ENCODE measurements at regions not wholly inside any gene's neighbourhood (a gene's known extent, or its start where the extent isn't known, plus 50 kb on each side); places are given as distances from the start of the nearest gene placed in this dataset.

DNA sequence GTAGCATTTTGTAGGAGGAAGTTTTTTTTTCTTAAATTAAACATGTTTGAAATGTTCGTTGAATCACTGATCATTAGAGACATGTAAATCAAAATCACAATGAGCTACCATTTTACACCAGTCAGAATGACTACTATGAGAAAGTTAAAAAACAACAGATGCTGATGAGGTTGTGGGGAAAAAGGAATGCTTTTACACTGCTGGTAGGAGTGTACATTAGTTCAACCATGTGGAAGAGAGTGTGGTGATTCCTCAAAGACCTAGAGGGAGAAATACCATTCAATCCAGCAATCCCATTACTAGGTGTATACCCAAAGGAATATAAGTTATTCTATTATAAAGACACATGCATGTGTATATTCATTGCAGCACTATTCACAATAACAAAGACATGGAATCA, 122.0 kb upstream of the ARGLU1 start:
- no peaks in the 10 kb centered on the region for H3K9me3 Mint-ChIP-seq
- no peaks in the 10 kb centered on the region for H3K27me3 Mint-ChIP-seq
- H3K27ac Mint-ChIP-seq: no peak overlapping the region
- POLR2A ChIA-PET: no interaction called here
- H3K4me1 Mint-ChIP-seq: no peaks in the 10 kb centered on the region
- no peak for DNase-seq
- CTCF ChIA-PET: no interaction called here
- no peaks in the 10 kb centered on the region for H3K36me3 Mint-ChIP-seq (ENCODE audit: low read depth)
- H3K4me3 Mint-ChIP-seq: no peak overlapping the region

DNA sequence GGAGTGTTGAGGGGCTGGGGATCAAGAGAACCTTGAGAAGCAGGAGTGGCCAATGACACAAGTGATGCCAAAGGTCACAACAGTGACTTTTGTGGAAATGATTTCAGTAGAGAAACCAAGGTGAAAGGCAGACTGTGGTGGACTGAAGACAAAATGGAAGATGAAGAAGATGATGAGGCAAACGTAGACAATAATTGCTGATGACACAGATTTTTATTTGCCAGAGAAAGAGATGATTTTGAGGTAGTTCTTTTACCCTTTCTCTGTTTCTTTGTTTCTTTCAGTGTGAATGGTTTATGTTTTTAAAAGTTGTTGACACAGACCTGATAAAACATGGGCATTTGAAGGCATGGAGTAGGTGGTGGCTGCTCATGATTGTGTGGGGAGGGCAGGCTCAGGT, 121.0 kb upstream of the ARGLU1 start:
- H3K27ac Mint-ChIP-seq: no peak overlapping the region
- ChIA-PET POLR2A (no interaction called here), CTCF (no interaction called here)
- H3K4me3 Mint-ChIP-seq: no peak overlapping the region
- DNase-seq: no peak
- H3K9me3 Mint-ChIP-seq: no peaks in the 10 kb centered on the region
- H3K27me3 Mint-ChIP-seq: no peaks in the 10 kb centered on the region
- no peaks in the 10 kb centered on the region for H3K4me1 Mint-ChIP-seq
- H3K36me3 Mint-ChIP-seq (ENCODE audit: low read depth): no peaks in the 10 kb centered on the region

DNA sequence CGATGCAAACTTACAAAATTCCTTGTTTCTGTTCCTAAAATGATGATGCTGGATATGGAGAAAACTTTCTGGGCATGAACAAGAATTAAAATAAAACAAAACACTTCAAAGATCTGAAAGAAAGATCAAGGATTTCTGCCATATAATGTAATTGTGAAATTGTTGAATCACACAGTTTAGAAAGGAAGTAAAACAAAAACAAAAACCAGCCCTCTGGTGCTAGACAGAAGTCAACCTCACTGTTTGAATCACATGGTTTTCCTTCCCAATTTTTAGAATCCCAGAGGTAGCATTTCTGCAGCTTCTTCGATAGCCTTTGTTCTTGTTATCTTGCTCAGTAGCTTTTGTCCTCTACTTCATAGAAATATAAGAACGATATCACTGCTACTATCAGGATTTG, 118.2 kb upstream of the ARGLU1 start:
- H3K9me3 Mint-ChIP-seq: no peaks in the 10 kb centered on the region
- ChIA-PET CTCF (no interaction called here), POLR2A (interaction anchor here (0.7 kb wide), 1 partner anchor 76 kb away, joined by 3 read pairs; no protein-coding TSS in a partner anchor)
- no peak overlapping the region for H3K27ac Mint-ChIP-seq
- no peaks in the 10 kb centered on the region for H3K36me3 Mint-ChIP-seq (ENCODE audit: low read depth)
- no peak overlapping the region for H3K4me3 Mint-ChIP-seq
- H3K27me3 Mint-ChIP-seq: no peaks in the 10 kb centered on the region
- DNase-seq: no peak
- H3K4me1 Mint-ChIP-seq: no peaks in the 10 kb centered on the region

DNA sequence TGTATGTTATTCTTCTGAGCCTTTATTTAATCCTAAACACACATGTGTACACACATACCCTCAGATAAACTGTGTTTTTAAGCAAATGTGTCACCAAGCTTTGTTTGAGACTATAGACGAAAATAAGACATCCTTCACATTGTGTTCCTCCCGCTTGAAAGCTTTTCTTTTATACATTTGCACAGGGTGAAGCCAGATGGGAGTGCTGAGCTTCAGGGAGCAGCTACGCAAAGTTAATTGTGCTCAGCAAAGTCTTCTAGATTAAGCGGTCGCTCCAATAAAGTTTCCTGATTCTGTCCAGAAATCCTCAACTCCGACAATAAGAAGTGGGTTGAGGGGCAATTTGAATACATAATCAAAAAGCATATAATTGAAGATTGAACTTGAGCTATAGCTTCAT, 117.2 kb upstream of the ARGLU1 start:
- no peaks in the 10 kb centered on the region for H3K27me3 Mint-ChIP-seq
- no peak overlapping the region for H3K4me3 Mint-ChIP-seq
- ChIA-PET POLR2A (no interaction called here), CTCF (no interaction called here)
- H3K27ac Mint-ChIP-seq: no peak overlapping the region
- no peaks in the 10 kb centered on the region for H3K36me3 Mint-ChIP-seq (ENCODE audit: low read depth)
- DNase-seq: no peak
- H3K9me3 Mint-ChIP-seq: no peaks in the 10 kb centered on the region
- H3K4me1 Mint-ChIP-seq: no peaks in the 10 kb centered on the region

DNA sequence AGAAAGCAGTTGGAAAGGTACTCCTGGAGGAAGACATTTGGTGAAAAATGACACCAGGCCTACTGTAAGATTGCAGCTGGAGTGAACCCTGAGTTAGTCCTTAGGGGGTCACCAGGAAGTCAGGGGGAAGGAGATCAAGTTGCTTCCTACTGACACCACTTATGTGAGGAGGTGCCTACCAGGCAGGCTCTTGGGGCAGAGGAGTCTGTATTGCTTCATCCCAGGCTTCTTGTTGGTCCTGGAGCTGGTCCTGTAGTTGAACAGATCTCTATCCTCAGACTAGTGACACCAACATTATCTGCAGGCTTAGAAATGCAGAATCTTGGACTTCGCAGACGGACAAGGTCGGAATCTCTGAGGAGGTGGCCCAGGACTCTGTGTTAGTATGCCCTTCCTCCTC, 116.0 kb upstream of the ARGLU1 start:
- H3K9me3 Mint-ChIP-seq: no peaks in the 10 kb centered on the region
- no peak for DNase-seq
- ChIA-PET CTCF (no interaction called here), POLR2A (no interaction called here)
- no peak overlapping the region for H3K27ac Mint-ChIP-seq
- H3K4me1 Mint-ChIP-seq: no peaks in the 10 kb centered on the region
- H3K36me3 Mint-ChIP-seq (ENCODE audit: low read depth): no peaks in the 10 kb centered on the region
- no peak overlapping the region for H3K4me3 Mint-ChIP-seq
- no peaks in the 10 kb centered on the region for H3K27me3 Mint-ChIP-seq

DNA sequence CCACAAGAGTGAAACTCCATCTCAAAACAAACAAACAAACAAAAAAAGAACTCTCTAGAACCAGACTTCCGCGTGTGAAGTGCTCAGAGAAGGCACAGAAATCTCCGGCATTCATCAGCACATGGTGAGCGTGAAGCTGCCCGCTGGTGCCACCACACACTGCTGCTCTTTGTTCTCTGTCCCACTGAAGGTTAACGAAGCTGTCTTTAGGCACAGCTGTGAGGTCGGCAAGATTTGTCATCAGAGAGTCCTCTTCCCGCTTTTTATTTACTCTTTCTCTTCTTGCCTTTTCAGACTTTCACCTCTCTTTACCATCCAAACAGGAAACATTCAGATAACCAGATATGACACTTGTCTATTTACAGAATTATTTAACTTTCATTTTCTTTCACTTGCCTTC, 115.2 kb upstream of the ARGLU1 start:
- no peaks in the 10 kb centered on the region for H3K4me1 Mint-ChIP-seq
- H3K27ac Mint-ChIP-seq: no peak overlapping the region
- no peaks in the 10 kb centered on the region for H3K27me3 Mint-ChIP-seq
- no peak overlapping the region for H3K4me3 Mint-ChIP-seq
- DNase-seq: no peak
- POLR2A ChIA-PET: no interaction called here
- H3K36me3 Mint-ChIP-seq (ENCODE audit: low read depth): no peaks in the 10 kb centered on the region
- no peaks in the 10 kb centered on the region for H3K9me3 Mint-ChIP-seq
- CTCF ChIA-PET: no interaction called here

DNA sequence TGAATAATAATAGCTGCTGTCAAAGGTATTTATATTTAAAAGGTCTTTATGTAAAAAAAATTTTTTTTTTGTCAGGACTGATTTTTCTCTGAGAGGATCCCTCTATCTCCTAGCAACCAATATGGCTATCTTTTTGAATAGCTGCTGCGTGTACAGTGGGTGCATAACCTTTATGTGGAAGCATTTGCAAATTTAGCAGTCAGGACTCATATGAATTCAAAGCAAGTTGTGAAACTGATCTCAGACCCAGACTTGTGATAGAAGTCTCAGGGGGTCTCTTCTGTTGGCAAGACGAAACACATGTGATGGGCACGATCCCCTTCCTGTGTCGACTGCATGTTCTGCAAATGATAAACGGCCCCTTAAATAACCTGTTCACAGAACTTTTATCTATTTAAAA, 114.1 kb upstream of the ARGLU1 start:
- ChIA-PET POLR2A (no interaction called here), CTCF (no interaction called here)
- no peak for DNase-seq
- Mint-ChIP-seq H3K27me3 (no peaks in the 10 kb centered on the region), H3K36me3 (ENCODE audit: low read depth) (no peaks in the 10 kb centered on the region), H3K9me3 (no peaks in the 10 kb centered on the region), H3K4me3 (no peak overlapping the region), H3K4me1 (no peaks in the 10 kb centered on the region), H3K27ac (no peak overlapping the region)

DNA sequence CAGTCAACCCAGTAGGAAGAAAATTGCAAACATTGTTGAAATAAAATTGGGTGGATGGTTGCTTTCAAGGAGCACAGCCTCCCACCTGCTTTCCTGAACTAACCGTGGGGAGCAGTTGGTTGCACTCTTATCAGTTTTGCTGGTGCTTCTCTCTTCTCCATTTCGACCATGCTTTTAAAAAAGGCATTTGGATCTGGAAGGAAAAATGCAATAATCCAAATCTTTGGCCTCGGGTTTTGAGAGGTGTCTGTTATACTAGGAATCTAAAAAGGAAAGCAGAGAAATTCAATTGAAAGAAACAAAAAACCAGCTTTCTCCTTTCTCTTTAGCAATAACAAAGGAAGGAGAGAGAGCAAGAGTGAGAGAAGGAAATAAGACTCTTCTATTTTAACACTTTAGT, 113.6 kb upstream of the ARGLU1 start:
- ChIA-PET POLR2A (no interaction called here), CTCF (no interaction called here)
- no peak overlapping the region for H3K27ac Mint-ChIP-seq
- no peaks in the 10 kb centered on the region for H3K36me3 Mint-ChIP-seq (ENCODE audit: low read depth)
- no peak overlapping the region for H3K4me3 Mint-ChIP-seq
- no peak for DNase-seq
- H3K4me1 Mint-ChIP-seq: no peaks in the 10 kb centered on the region
- H3K27me3 Mint-ChIP-seq: no peaks in the 10 kb centered on the region
- H3K9me3 Mint-ChIP-seq: no peaks in the 10 kb centered on the region

DNA sequence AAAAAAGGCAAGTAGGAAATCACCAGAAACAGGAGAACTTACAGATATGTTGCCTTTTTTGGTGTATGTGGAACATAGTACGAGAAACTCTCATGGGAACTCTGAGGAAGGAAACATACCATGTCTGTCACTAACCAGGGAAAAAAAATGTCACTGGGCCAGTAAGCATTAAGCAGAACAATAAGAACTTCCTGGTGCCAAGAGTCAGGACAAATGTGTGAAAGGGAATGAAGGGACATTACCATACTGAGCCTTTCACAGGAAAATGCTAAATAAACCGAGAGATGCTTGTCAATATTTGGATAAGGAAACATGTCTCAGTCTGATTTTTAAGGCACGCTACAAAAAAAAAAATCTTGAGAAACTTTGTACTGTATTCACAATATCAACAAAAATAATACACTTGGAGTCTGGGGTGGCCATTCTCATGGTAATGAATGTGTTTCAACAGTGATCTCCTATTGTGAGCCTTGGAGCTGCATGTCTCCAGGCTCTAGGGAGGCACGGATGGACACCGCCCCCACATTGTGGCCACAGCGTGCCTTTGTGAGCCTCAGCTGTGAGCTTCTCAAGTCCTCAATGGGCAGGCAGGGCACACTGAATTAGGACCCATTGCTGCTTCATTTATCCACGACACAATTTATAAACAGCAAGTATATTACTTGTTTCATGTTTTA, 113.0 kb upstream of the ARGLU1 start:
- CTCF ChIA-PET: no interaction called here
- Mint-ChIP-seq H3K27ac (no peak overlapping the region), H3K4me1 (no peaks in the 10 kb centered on the region), H3K27me3 (no peaks in the 10 kb centered on the region), H3K4me3 (no peak overlapping the region), H3K36me3 (ENCODE audit: low read depth) (no peaks in the 10 kb centered on the region), H3K9me3 (no peaks in the 10 kb centered on the region)
- POLR2A ChIA-PET: no interaction called here
- no peak for DNase-seq

DNA sequence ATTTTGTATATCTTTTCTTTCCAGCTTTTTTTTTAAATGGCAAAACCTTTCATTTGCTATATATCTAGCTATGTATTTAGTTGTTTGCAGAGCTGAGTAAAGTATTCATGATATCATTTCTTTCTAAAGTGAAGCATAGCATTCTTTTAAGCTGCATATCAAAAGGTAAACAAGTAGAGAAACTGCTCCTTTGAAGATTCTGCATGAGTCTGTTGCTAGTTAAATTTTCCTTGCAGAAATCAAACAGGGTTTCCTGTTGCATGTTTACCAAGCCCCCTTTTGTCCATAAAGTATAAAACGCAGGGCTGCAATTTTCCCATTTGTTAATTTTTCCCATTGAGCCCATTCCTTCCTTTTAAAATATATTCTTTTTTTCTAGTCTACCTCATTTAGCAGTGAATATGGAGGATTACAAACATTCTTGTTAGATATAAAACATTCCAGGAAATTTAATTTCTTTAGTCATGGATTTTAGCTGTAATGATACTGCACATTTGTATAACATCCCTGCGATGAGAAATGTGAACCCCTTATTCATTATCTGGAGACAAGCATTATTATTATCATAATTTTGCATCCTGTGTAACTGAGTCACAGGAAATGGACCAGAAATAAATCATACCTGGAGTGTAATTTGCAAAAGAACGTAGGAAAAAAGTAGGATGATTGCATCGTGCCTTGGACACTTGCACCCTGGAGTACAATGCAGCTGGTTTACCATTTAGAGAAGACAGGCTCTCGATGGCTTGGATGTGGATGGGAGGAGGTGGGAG, 110.9 kb upstream of the ARGLU1 start:
- Mint-ChIP-seq H3K4me1 (no peaks in the 10 kb centered on the region), H3K36me3 (ENCODE audit: low read depth) (no peaks in the 10 kb centered on the region), H3K4me3 (no peak overlapping the region), H3K27ac (no peak overlapping the region), H3K27me3 (no peaks in the 10 kb centered on the region), H3K9me3 (no peaks in the 10 kb centered on the region)
- no peak for DNase-seq
- POLR2A ChIA-PET: no interaction called here
- CTCF ChIA-PET: interaction anchor here (1.5 kb wide), 1 partner anchor 17 kb away, joined by 3 read pairs; no protein-coding TSS in a partner anchor

DNA sequence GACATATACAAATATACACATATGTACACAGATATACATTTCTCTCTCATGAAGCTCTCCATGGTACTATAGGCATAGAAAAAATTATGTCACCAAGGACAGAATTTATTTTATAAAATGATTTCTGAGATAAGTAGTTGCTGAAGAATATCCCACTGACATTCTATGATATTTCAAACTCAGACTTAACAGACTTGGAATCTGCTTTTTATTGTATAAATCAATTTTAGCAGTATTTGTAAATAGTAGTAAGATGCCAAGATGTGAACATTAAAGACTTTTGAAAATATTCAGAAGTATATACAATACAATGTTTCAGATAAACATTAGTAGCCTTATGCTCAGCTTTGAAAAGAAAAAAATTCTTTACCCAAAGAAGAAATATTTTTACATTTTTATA, 107.4 kb upstream of the ARGLU1 start:
- Mint-ChIP-seq H3K4me3 (no peak overlapping the region), H3K9me3 (no peaks in the 10 kb centered on the region), H3K4me1 (no peaks in the 10 kb centered on the region), H3K36me3 (ENCODE audit: low read depth) (no peaks in the 10 kb centered on the region), H3K27ac (no peak overlapping the region), H3K27me3 (no peaks in the 10 kb centered on the region)
- ChIA-PET POLR2A (no interaction called here), CTCF (no interaction called here)
- no peak for DNase-seq

DNA sequence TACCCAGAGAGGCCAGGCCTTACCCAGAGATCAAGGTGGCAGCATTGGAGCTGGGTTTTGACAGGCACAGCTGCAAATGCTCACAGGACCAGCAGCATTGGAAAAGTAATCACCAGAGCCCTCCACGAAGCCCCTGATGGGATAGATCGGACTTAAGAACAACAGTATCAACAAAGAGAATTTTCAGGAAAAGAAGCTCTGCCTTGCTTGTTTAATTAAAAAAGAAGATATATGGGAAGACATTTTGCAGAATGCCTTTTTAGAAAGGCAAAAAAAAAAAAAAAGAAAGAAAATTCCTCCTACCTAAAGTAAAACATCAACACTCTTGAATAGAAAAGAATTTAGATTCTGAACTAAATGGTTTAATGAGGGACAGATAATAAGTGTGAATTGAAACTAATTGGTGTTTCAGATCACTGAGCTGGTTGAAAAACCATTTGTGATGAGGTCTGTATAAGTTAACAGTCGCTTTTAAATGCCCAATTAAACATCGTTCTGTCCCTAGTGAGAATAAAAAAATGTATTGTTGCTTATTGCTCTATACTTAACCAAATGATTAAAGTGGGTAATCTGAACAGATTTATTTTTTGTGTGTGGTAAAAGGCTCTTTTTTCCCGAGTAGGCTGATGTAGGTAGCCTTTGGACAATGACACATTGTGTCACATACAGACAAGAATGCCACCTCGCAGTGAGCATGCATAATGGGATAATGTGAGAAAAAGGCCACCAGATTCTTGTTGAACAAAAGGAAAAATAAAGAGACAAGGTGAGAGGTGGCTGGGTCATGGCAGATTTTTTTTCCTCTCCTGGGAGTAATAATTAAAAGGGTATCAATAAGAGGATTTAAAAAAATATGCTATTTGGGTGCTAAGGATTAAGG, 93.0 kb upstream of the ARGLU1 start:
- no peaks in the 10 kb centered on the region for H3K4me1 Mint-ChIP-seq
- no peak overlapping the region for H3K4me3 Mint-ChIP-seq
- H3K27me3 Mint-ChIP-seq: no peaks in the 10 kb centered on the region
- CTCF ChIA-PET: no interaction called here
- H3K27ac Mint-ChIP-seq: no peak overlapping the region
- DNase-seq: no peak
- H3K9me3 Mint-ChIP-seq: no peaks in the 10 kb centered on the region
- POLR2A ChIA-PET: no interaction called here
- H3K36me3 Mint-ChIP-seq (ENCODE audit: low read depth): no peaks in the 10 kb centered on the region

DNA sequence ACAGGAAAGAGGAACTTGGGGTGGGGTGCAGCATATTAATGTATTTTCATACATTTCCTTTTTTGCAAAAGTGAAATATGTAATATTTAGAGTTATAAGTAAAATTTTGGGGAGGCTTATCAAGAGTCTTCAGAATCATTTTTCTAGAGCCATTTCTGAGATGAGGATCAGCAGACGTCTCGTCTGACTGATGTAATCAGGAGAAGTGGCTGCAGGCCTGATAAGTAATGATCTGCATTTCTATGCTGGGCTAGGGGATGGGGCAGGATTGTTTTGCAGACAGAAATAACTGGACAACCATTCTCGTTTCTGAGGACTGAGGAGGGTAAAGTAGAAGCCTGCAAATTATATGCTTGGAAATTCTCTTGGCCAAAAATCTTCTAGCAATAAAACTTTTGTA, 89.2 kb upstream of the ARGLU1 start:
- Mint-ChIP-seq H3K36me3 (ENCODE audit: low read depth) (no peaks in the 10 kb centered on the region), H3K4me3 (no peak overlapping the region), H3K27me3 (no peaks in the 10 kb centered on the region), H3K27ac (no peak overlapping the region), H3K9me3 (no peaks in the 10 kb centered on the region), H3K4me1 (no peaks in the 10 kb centered on the region)
- no peak for DNase-seq
- CTCF ChIA-PET: no interaction called here
- POLR2A ChIA-PET: no interaction called here
